Mesenchymal stem cell (in vitro differentiated cells and primary cell): ENCODE measurements at regions not wholly inside any gene's neighbourhood (a gene's known extent, or its start where the extent isn't known, plus 50 kb on each side); places are given as distances from the start of the nearest gene placed in this dataset.

Experiments used
- DNase-seq: peaks from one replicate; pipeline ENCODE4 v3.0.0-alpha.2; 2013
- H2AFZ ChIP-seq: one replicate; pipeline ENCODE4 v1.6.1; 2013; ENCODE audit warnings: low read depth, mild to moderate bottlenecking, control low read depth, inconsistent platforms, low read length, moderate library complexity
- H2AK5ac ChIP-seq: 2 replicates; pipeline ENCODE4 v1.6.1; 2013; ENCODE audit warnings: low read length, moderate library complexity, mild to moderate bottlenecking, inconsistent platforms; ENCODE audit not compliant: severe bottlenecking
- H2BK120ac ChIP-seq: one replicate; pipeline ENCODE4 v1.6.1; 2013; ENCODE audit warnings: low read depth, mild to moderate bottlenecking, inconsistent platforms, low read length, moderate library complexity
- H2BK12ac ChIP-seq, 2 experiments: one replicate each; pipeline ENCODE4 v1.6.1; 2013; ENCODE audit warnings: inconsistent platforms in 2 of 2, low read length in 2 of 2, mild to moderate bottlenecking in 2 of 2, moderate library complexity in 2 of 2, control low read depth in 1 of 2
- H2BK15ac ChIP-seq: one replicate; pipeline ENCODE4 v1.6.1; 2013; ENCODE audit warnings: mild to moderate bottlenecking, low read depth, inconsistent platforms; ENCODE audit not compliant: poor library complexity, severe bottlenecking
- H2BK5ac ChIP-seq: 2 replicates; pipeline ENCODE4 v1.6.1; 2013; ENCODE audit warnings: low read depth, mild to moderate bottlenecking, low read length, control low read depth, inconsistent platforms; ENCODE audit not compliant: poor library complexity, severe bottlenecking
- H3K14ac ChIP-seq, 2 experiments: one replicate each; pipeline ENCODE4 v1.6.1; 2013; ENCODE audit warnings: inconsistent platforms in 2 of 2, low read length in 2 of 2, control low read depth in 1 of 2, mild to moderate bottlenecking in 1 of 2, moderate library complexity in 1 of 2
- H3K18ac ChIP-seq, 2 experiments: one replicate each; pipeline ENCODE4 v1.6.1; 2013; ENCODE audit warnings: inconsistent platforms in 2 of 2, low read length in 2 of 2, control low read depth in 1 of 2, low read depth in 1 of 2, mild to moderate bottlenecking in 1 of 2
- H3K23ac ChIP-seq, 2 experiments: one replicate each; pipeline ENCODE4 v1.6.1; 2013; ENCODE audit warnings: inconsistent platforms in 2 of 2, low read length in 2 of 2, mild to moderate bottlenecking in 2 of 2, moderate library complexity in 2 of 2, control low read depth in 1 of 2
- H3K27ac ChIP-seq: 2 replicates; pipeline ENCODE4 v1.5.1; 2013; ENCODE audit warnings: mild to moderate bottlenecking, moderate library complexity, low read length, control low read depth, inconsistent platforms; ENCODE audit not compliant: poor library complexity, severe bottlenecking
- H3K27me3 ChIP-seq, 2 experiments: 2 replicates each; pipeline versions ENCODE4 v1.6.1 to v1.7.0; 2013; ENCODE audit warnings: low read length in 2 of 2, mild to moderate bottlenecking in 2 of 2, moderate library complexity in 2 of 2, control low read depth in 1 of 2, inconsistent platforms in 1 of 2; ENCODE audit not compliant: control insufficient read depth in 1 of 2, insufficient read depth in 1 of 2
- H3K36me3 ChIP-seq, 2 experiments: 2 replicates each; pipeline versions ENCODE4 v1.6.1 to v1.7.0; 2013; ENCODE audit warnings: low read length in 2 of 2, control low read depth in 1 of 2, inconsistent platforms in 1 of 2, low read depth in 1 of 2, mild to moderate bottlenecking in 1 of 2; ENCODE audit not compliant: insufficient read depth in 2 of 2, control insufficient read depth in 1 of 2
- H3K4ac ChIP-seq, 2 experiments: one replicate each; pipeline ENCODE4 v1.6.1; 2013; ENCODE audit warnings: inconsistent platforms in 2 of 2, low read length in 2 of 2, mild to moderate bottlenecking in 2 of 2, moderate library complexity in 2 of 2, control low read depth in 1 of 2, low read depth in 1 of 2
- H3K4me1 ChIP-seq: 2 replicates; pipeline ENCODE4 v1.6.1; 2013; ENCODE audit warnings: low read depth, low read length, control low read depth; ENCODE audit not compliant: control insufficient read depth, insufficient read depth
- H3K4me2 ChIP-seq: 2 replicates; pipeline ENCODE4 v1.6.1; 2013; ENCODE audit warnings: low read length, mild to moderate bottlenecking, inconsistent platforms; ENCODE audit not compliant: poor library complexity, severe bottlenecking
- H3K4me3 ChIP-seq, 2 experiments: 2 replicates each; pipeline versions ENCODE4 v1.5.1 to v1.7.0; 2013; ENCODE audit warnings: low read length in 2 of 2, mild to moderate bottlenecking in 2 of 2, control low read depth in 1 of 2, low read depth in 1 of 2; ENCODE audit not compliant: insufficient read depth in 1 of 2
- H3K79me1 ChIP-seq: replicated peaks from 2 replicates; pipeline ENCODE4 v1.6.1; 2013; ENCODE audit warnings: mild to moderate bottlenecking, control low read depth, low read length, inconsistent platforms; ENCODE audit not compliant: poor library complexity, severe bottlenecking
- H3K9ac ChIP-seq: 2 replicates; pipeline ENCODE4 v1.7.0; 2013; ENCODE audit warnings: mild to moderate bottlenecking, low read length, moderate library complexity
- H3K9me3 ChIP-seq: 2 replicates; pipeline ENCODE4 v1.7.0; 2013; ENCODE audit warnings: mild to moderate bottlenecking, low read length; ENCODE audit not compliant: control insufficient read depth
- H4K8ac ChIP-seq: one replicate; pipeline ENCODE4 v1.6.1; 2013; ENCODE audit warnings: inconsistent platforms, mild to moderate bottlenecking, low read length, moderate library complexity
- H4K91ac ChIP-seq: one replicate; pipeline ENCODE4 v1.6.1; 2013; ENCODE audit warnings: mild to moderate bottlenecking, low read length, inconsistent platforms
- WGBS: methylation state at CpG from one replicate; pipeline ENCODE4 v1.1.7; 2013; ENCODE audit warnings: mixed read lengths; 5-methylcytosine and 5-hydroxymethylcytosine counted together

- H3K4me3 ChIP-seq, result no peak overlapping the region
- H3K4ac ChIP-seq, result no peak overlapping the region
- no peak overlapping the region for H3K14ac ChIP-seq
- no peaks in the 10 kb centered on the region for H3K36me3 ChIP-seq
- no peak for DNase-seq
- H3K18ac ChIP-seq, result no peak overlapping the region
- H4K91ac ChIP-seq, result no peak overlapping the region
- H2BK15ac ChIP-seq, result no peak overlapping the region
- WGBS, result 97% methylated on average over 2 of the region's 2 CpGs
- no peak overlapping the region for H2BK12ac ChIP-seq
- H3K27me3 ChIP-seq, result no peaks in the 10 kb centered on the region
- H3K9me3 ChIP-seq, result no peaks in the 10 kb centered on the region
- no peak overlapping the region for H2AFZ ChIP-seq
- H3K4me2 ChIP-seq, result no peak overlapping the region
- no peak overlapping the region for H2BK120ac ChIP-seq
- no peak overlapping the region for H4K8ac ChIP-seq
- no peak overlapping the region for H3K9ac ChIP-seq
- H2BK5ac ChIP-seq, result no peak overlapping the region
- peaks cover 3% of the 10 kb centered on the region for H3K4me1 ChIP-seq
- no peak overlapping the region for H3K23ac ChIP-seq
- no peak overlapping the region for H2AK5ac ChIP-seq
- no peak overlapping the region for H3K27ac ChIP-seq
- H3K79me1 ChIP-seq, result no peaks in the 10 kb centered on the region
These were observed 65.3 kb upstream of the SMIM21 start for GRCh38 chr18:75492852-75493251.

DNA sequence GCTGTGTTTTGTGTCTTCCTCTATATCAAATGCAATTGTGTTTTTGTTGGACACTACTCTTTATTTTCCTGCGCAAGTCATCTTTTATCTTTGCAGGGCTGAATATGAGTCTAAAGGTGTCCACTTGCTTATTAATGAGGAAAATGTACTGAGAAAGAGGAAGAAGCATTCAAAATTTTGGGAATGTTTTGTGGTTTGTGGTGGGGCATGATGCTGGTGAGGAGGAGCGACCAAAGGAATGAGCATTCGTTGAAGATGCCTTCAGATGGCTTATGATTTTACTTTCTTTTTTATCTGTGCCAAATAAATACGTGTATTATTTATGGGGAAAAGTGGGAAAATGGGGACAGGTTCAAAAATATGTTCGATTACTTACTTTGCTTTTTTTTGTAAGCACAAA lies 63.9 kb upstream of the SMIM21 start:
- Histone ChIP-seq H2AK5ac (no peak overlapping the region), H3K23ac (no peak overlapping the region)
- 93% methylated on average over 5 of the region's 5 CpGs for WGBS

GRCh38 chr18:75489493-75490190 lies 62.1 kb upstream of the SMIM21 start:
- Histone ChIP-seq H3K79me1 (no peaks in the 10 kb centered on the region), H2BK120ac (no peak overlapping the region), H3K23ac (no peak overlapping the region), H3K14ac (no peak overlapping the region), H3K4ac (no peak overlapping the region), H3K4me1 (peaks cover 3% of the 10 kb centered on the region), H3K9ac (peak overlapping the region; percentile 75), H3K36me3 (no peaks in the 10 kb centered on the region), H3K18ac (no peak overlapping the region), H3K4me2 (no peak overlapping the region), H2BK15ac (no peak overlapping the region), H2AK5ac (no peak overlapping the region), H3K9me3 (no peaks in the 10 kb centered on the region), H2BK12ac (no peak overlapping the region), H2AFZ (no peak overlapping the region), H4K91ac (no peak overlapping the region), H3K4me3 (no peak overlapping the region), H2BK5ac (no peak overlapping the region), H4K8ac (no peak overlapping the region), H3K27me3 (no peaks in the 10 kb centered on the region), H3K27ac (peak overlapping the region; percentile 60)
- DNase-seq, result peak; percentile 91
- whole genome bisulfite sequencing, result 46% methylated on average over 10 of the region's 13 CpGs

More for the DNA sequence above, 63.9 kb upstream of the SMIM21 start:
- H2BK120ac ChIP-seq, result no peak overlapping the region
- no peaks in the 10 kb centered on the region for H3K36me3 ChIP-seq
- no peak overlapping the region for H2AFZ ChIP-seq
- H4K8ac ChIP-seq, result no peak overlapping the region
- no peak overlapping the region for H3K4me3 ChIP-seq
- H3K79me1 ChIP-seq, result no peaks in the 10 kb centered on the region
- no peak overlapping the region for H2BK15ac ChIP-seq
- no peak overlapping the region for H3K4ac ChIP-seq
- H2BK12ac ChIP-seq, result no peak overlapping the region
- H3K18ac ChIP-seq, result no peak overlapping the region
- no peak overlapping the region for H3K9ac ChIP-seq
- H3K14ac ChIP-seq, result no peak overlapping the region
- H3K27ac ChIP-seq, result no peak overlapping the region
- DNase-seq, result no peak
- H3K4me2 ChIP-seq, result no peak overlapping the region
- H3K4me1 ChIP-seq, result peaks cover 3% of the 10 kb centered on the region
- no peaks in the 10 kb centered on the region for H3K27me3 ChIP-seq
- H2BK5ac ChIP-seq, result no peak overlapping the region
- no peak overlapping the region for H4K91ac ChIP-seq
- H3K9me3 ChIP-seq, result no peaks in the 10 kb centered on the region

- Histone ChIP-seq H3K9me3 (no peaks in the 10 kb centered on the region), H3K14ac (no peak overlapping the region), H3K9ac (no peak overlapping the region), H3K27me3 (peaks cover 0 to 5% of the 10 kb centered on the region in 2 experiments), H2BK12ac (no peak overlapping the region), H3K4me1 (no peaks in the 10 kb centered on the region), H3K4ac (no peak overlapping the region), H3K36me3 (no peaks in the 10 kb centered on the region), H3K4me2 (no peak overlapping the region), H3K4me3 (no peak overlapping the region), H3K23ac (no peak overlapping the region), H3K27ac (no peak overlapping the region), H2BK120ac (no peak overlapping the region), H4K91ac (no peak overlapping the region), H3K79me1 (no peaks in the 10 kb centered on the region), H4K8ac (no peak overlapping the region), H2AFZ (no peak overlapping the region), H2BK15ac (no peak overlapping the region), H2AK5ac (no peak overlapping the region), H2BK5ac (no peak overlapping the region), H3K18ac (no peak overlapping the region)
- 89% methylated on average over 3 of the region's 3 CpGs for WGBS
- DNase-seq, result no peak
These were observed 56.2 kb upstream of the SMIM21 start for GRCh38 chr18:75483662-75484061.
